HepG2 (cell line): ENCODE measurements at regions not wholly inside any gene's neighbourhood (a gene's known extent, or its start where the extent isn't known, plus 50 kb on each side); places are given as distances from the start of the nearest gene placed in this dataset.

Source experiments
- ATAC-seq: fragments of 200-7000 bp; cut with Tn5 transposase; 3 replicates; pipeline ENCODE4 v1.9.1; 2020; ENCODE audit warnings: mild to moderate bottlenecking, moderate library complexity
- BruUV-seq: library from RNA; stranded (reverse); fragments of 400-500 nt; replicated peaks from 2 replicates; lab custom pipeline; 2021; lab: Mats Ljungman, UMichigan
- CTCF ChIA-PET: fragments of 300-600 bp; formaldehyde crosslinking; extraction: SDS; loops from one replicate; lab custom pipeline; 2021; ENCODE audit warnings: low total read pairs, inconsistent platforms, low intra/inter-chr PET ratio; lab: Yijun Ruan, JAX
- POLR2A ChIA-PET: fragments of 350-600 bp; sonication (Branson Sonifier 250); formaldehyde crosslinking; loops from one replicate; lab custom pipeline; 2020; ENCODE audit warnings: antibody characterized with exemption, inconsistent platforms; lab: Yijun Ruan, JAX
- DNase-seq: peaks from one replicate; pipeline ENCODE4 v3.0.0-alpha.2; 2015; ENCODE audit warnings: low spot score
- FAIRE-seq: peaks from 3 replicates; lab custom pipeline; 2011; peaks lifted over from hg19 to GRCh38; lab: Jason Lieb, UNC
- H2AFZ ChIP-seq: one replicate; pipeline ENCODE4 v1.6.1; 2011; ENCODE audit warnings: low read length, inconsistent platforms
- H3K27ac ChIP-seq: fragments of 300-600 bp; 3 replicates; pipeline ENCODE4 v1.8.0; 2011; ENCODE audit warnings: mixed run types, mild to moderate bottlenecking, mixed read lengths, low read length, inconsistent platforms; ENCODE audit not compliant: insufficient read depth; ENCODE audit errors: extremely low read length
- H3K27me3 ChIP-seq, 2 experiments: fragments of 200-600 bp in 1 of 2; 2 replicates in 1 of 2; 3 replicates in 1 of 2; pipeline versions ENCODE4 v1.6.0 to v1.8.0; 2011; ENCODE audit warnings: low read length in 2 of 2, mild to moderate bottlenecking in 2 of 2, moderate library complexity in 2 of 2, inconsistent platforms in 1 of 2; ENCODE audit not compliant: insufficient read depth in 2 of 2, control insufficient read depth in 1 of 2
- H3K36me3 ChIP-seq, 2 experiments: fragments of 200-600 bp in 1 of 2; replicated peaks in 1 of 2; 2 replicates in 1 of 2; 3 replicates in 1 of 2; pipeline versions ENCODE4 v1.5.1 to v1.8.0; 2011; ENCODE audit warnings: low read length in 2 of 2, inconsistent platforms in 1 of 2; ENCODE audit not compliant: insufficient read depth in 2 of 2, control insufficient read depth in 1 of 2
- H3K4me1 ChIP-seq: 2 replicates; pipeline ENCODE4 v1.5.1; 2012; ENCODE audit warnings: low read length, inconsistent platforms; ENCODE audit not compliant: insufficient read depth
- H3K4me2 ChIP-seq: 2 replicates; pipeline ENCODE4 v1.6.0; 2011; ENCODE audit warnings: low read depth, low read length, inconsistent platforms
- H3K4me3 ChIP-seq, 3 experiments: fragments of 200-600 bp in 1 of 3; sonication (generic), shearing (Covaris generic) in 1 of 3; replicated peaks in 1 of 3; 2 replicates each; pipeline ENCODE4 v1.5.1; 2011 to 2016; ENCODE audit warnings: low read length in 3 of 3, inconsistent platforms in 2 of 3, low read depth in 2 of 3, mild to moderate bottlenecking in 2 of 3, control low read depth in 1 of 3, mixed read lengths in 1 of 3; ENCODE audit not compliant: insufficient read depth in 1 of 3
- H3K79me2 ChIP-seq: one replicate; pipeline ENCODE4 v1.6.1; 2011; ENCODE audit warnings: low read length, inconsistent platforms; ENCODE audit not compliant: insufficient read depth
- H3K9ac ChIP-seq: 2 replicates; pipeline ENCODE4 v1.6.0; 2011; ENCODE audit warnings: mild to moderate bottlenecking, low read depth, low read length, inconsistent platforms; ENCODE audit not compliant: insufficient read depth
- H3K9me3 ChIP-seq: 2 replicates; pipeline ENCODE4 v1.5.1; 2012; ENCODE audit warnings: mild to moderate bottlenecking, low read length
- H4K20me1 ChIP-seq: 2 replicates; pipeline ENCODE4 v1.6.0; 2011; ENCODE audit warnings: inconsistent platforms, mild to moderate bottlenecking, low read length, moderate library complexity; ENCODE audit not compliant: insufficient read depth
- ARHGAP35 ChIP-seq: sonication (generic); formaldehyde crosslinking; IDR thresholded peaks from 2 replicates; pipeline ENCODE4 v1.9.0; 2022; ENCODE audit warnings: mild to moderate bottlenecking, inconsistent platforms, moderate library complexity, missing genetic modification reagents, borderline replicate concordance
- ATF7 ChIP-seq, 2 experiments: fragments of 450-650 bp in 1 of 2; sonication (generic) in 1 of 2; formaldehyde crosslinking in 1 of 2; IDR thresholded peaks; 2 replicates each; pipeline versions ENCODE4 v1.4.0 to v1.6.1; 2016 to 2020; ENCODE audit warnings: antibody characterized with exemption in 1 of 2, mild to moderate bottlenecking in 1 of 2, missing genetic modification reagents in 1 of 2
- EZH2 ChIP-seq: conservative IDR thresholded peaks from 2 replicates; pipeline ENCODE4 v1.6.1; 2012; ENCODE audit warnings: mild to moderate bottlenecking, low read depth, low read length, moderate library complexity
- MED13 ChIP-seq: sonication (generic); formaldehyde crosslinking; IDR thresholded peaks from 2 replicates; pipeline ENCODE4 v1.5.0; 2020; ENCODE audit warnings: missing genetic modification reagents
- NONO ChIP-seq, 2 experiments: fragments of 450-650 bp in 1 of 2; sonication (generic) in 1 of 2; formaldehyde crosslinking in 1 of 2; IDR thresholded peaks in 1 of 2; conservative IDR thresholded peaks in 1 of 2; 2 replicates each; pipeline versions ENCODE4 v1.6.1 to v1.8.0; 2017 to 2022; ENCODE audit warnings: mild to moderate bottlenecking in 1 of 2, missing genetic modification reagents in 1 of 2, moderate library complexity in 1 of 2
- SETDB1 ChIP-seq: sonication (generic); formaldehyde crosslinking; IDR thresholded peaks from 2 replicates; pipeline ENCODE4 v1.5.1; 2020; ENCODE audit warnings: missing genetic modification reagents, mild to moderate bottlenecking, borderline replicate concordance
- SMAD1 ChIP-seq: sonication (generic); formaldehyde crosslinking; IDR thresholded peaks from 2 replicates; pipeline ENCODE4 v1.4.0; 2020; ENCODE audit warnings: missing genetic modification reagents, low read depth, mild to moderate bottlenecking, borderline replicate concordance
- SRSF1 ChIP-seq: fragments of 200-400 bp; formaldehyde crosslinking; optimal IDR thresholded peaks from 2 replicates; pipeline ENCODE3; 2017; ENCODE audit warnings: mild to moderate bottlenecking, low read depth, low read length, moderate library complexity
- SSRP1 ChIP-seq: IDR thresholded peaks from 2 replicates; pipeline ENCODE4 v1.6.1; 2016; ENCODE audit warnings: control low read depth
- ZMYM4 ChIP-seq: sonication (generic); formaldehyde crosslinking; IDR thresholded peaks from 2 replicates; pipeline ENCODE4 v1.8.1; 2023; ENCODE audit warnings: mild to moderate bottlenecking, missing genetic modification reagents
- ZNF230 ChIP-seq: sonication (generic); formaldehyde crosslinking; IDR thresholded peaks from 2 replicates; pipeline ENCODE4 v1.4.0; 2020; ENCODE audit warnings: mild to moderate bottlenecking, missing genetic modification reagents
- ZNF44 ChIP-seq: sonication (generic); formaldehyde crosslinking; IDR thresholded peaks from 2 replicates; pipeline ENCODE4 v1.5.1; 2020; ENCODE audit warnings: mild to moderate bottlenecking, missing genetic modification reagents
- ZNF7 ChIP-seq: IDR thresholded peaks from 2 replicates; pipeline ENCODE4 v1.6.1; 2016; ENCODE audit warnings: missing biosample characterization, missing genetic modification reagents
- WGBS: methylation state at CpG from one replicate; pipeline ENCODE4 v1.1.6; 2017; ENCODE audit warnings: low lambda C conversion rate; 5-methylcytosine and 5-hydroxymethylcytosine counted together
- in situ Hi-C: cut with HindIII; loops from 2 replicates; pipeline ENCODE4 v1.10.0; 2017; ENCODE audit warnings: low pct_unique_long_range_greater_than_20kb; ENCODE audit not compliant: extremely low pct_ligation_motif_present
- intact Hi-C: fragments of 100-400 bp; cut with micrococcal nuclease; formaldehyde crosslinking; loops from one replicate; pipeline ENCODE4 v1.10.0; 2022; ENCODE audit not compliant: unreplicated experiment
- TF ChIP-seq, protein P1 (sequence below): sonication (generic); formaldehyde crosslinking; IDR thresholded peaks from 2 replicates; pipeline ENCODE4 v1.5.1; 2020; ENCODE audit warnings: mild to moderate bottlenecking, missing genetic modification reagents, borderline replicate concordance
- TF ChIP-seq, protein P2 (sequence below): sonication (generic); formaldehyde crosslinking; IDR thresholded peaks from 2 replicates; pipeline ENCODE4 v1.4.0; 2020; ENCODE audit warnings: low read depth, mild to moderate bottlenecking, missing genetic modification reagents
- TF ChIP-seq, protein P3 (sequence below): IDR thresholded peaks from 2 replicates; pipeline ENCODE4 v1.6.1; 2016; ENCODE audit warnings: missing biosample characterization, missing genetic modification reagents, low read depth
- TF ChIP-seq, protein P4 (sequence below): IDR thresholded peaks from 2 replicates; pipeline ENCODE4 v1.6.1; 2012; ENCODE audit warnings: low read length, improper control_type of control experiment

DNA sequence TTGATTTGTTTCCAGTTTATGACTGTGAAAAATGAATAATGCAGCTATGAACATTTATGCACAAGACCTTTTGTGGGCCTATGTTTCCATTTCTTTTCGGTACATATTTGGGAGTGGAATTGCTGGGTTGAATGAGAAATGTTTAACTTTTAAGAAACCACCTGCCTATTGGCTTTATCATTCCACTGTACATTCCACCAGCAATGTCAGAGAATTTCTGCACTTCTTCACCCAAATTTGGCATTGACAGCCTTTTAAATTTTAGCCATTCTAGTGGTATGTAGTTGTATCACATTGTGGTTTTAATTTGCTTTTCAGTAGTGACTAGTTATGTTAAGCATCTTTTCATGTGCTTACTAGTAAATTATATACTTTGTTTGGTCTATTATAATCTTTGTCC is 317.0 kb upstream of the TMTC1 start:
- no peak overlapping the region for H3K4me2 ChIP-seq
- H3K27me3 ChIP-seq = no peaks in the 10 kb centered on the region
- no peaks in the 10 kb centered on the region for H3K9me3 ChIP-seq
- no peak overlapping the region for H3K9ac ChIP-seq
- H2AFZ ChIP-seq = no peak overlapping the region
- intact Hi-C loops (no loop called here), in situ Hi-C loops (no loop called here)
- no peak for TF ChIP-seq EZH2
- no peak for TF ChIP-seq ARHGAP35 (CRISPR knock-in tag)
- no peak for TF ChIP-seq NONO (IDR thresholded peaks at IDR 0.05)
- no peak for TF ChIP-seq NONO (CRISPR knock-in tag; conservative IDR thresholded peaks at IDR 0.05)
- TF ChIP-seq, protein P1, sequence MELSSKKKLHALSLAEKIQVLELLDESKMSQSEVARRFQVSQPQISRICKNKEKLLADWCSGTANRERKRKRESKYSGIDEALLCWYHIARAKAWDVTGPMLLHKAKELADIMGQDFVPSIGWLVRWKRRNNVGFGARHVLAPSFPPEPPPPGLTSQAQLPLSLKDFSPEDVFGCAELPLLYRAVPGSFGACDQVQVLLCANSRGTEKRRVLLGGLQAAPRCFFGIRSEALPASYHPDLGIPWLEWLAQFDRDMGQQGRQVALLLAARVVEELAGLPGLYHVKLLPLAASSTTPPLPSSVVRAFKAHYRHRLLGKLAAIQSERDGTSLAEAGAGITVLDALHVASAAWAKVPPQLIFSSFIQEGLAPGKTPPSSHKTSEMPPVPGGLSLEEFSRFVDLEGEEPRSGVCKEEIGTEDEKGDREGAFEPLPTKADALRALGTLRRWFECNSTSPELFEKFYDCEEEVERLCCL (CRISPR knock-in tag) = no peak
- TF ChIP-seq, protein P2, sequence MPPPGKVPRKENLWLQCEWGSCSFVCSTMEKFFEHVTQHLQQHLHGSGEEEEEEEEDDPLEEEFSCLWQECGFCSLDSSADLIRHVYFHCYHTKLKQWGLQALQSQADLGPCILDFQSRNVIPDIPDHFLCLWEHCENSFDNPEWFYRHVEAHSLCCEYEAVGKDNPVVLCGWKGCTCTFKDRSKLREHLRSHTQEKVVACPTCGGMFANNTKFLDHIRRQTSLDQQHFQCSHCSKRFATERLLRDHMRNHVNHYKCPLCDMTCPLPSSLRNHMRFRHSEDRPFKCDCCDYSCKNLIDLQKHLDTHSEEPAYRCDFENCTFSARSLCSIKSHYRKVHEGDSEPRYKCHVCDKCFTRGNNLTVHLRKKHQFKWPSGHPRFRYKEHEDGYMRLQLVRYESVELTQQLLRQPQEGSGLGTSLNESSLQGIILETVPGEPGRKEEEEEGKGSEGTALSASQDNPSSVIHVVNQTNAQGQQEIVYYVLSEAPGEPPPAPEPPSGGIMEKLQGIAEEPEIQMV (CRISPR knock-in tag) = no peak
- TF ChIP-seq MED13 (CRISPR knock-in tag) = no peak
- TF ChIP-seq, protein P3, sequence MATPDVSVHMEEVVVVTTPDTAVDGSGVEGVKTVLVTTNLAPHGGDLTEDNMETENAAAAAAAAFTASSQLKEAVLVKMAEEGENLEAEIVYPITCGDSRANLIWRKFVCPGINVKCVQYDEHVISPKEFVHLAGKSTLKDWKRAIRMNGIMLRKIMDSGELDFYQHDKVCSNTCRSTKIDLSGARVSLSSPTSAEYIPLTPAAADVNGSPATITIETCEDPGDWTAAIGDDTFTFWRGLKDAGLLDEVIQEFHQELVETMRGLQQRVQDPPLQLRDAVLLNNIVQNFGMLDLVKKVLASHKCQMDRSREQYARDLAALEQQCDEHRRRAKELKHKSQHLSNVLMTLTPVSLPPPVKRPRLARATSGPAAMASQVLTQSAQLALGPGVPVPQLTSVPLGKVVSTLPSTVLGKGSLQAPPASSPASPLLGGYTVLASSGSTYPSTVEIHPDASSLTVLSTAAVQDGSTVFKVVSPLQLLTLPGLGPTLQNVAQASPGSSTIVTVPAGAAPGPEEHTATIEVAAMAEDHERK (CRISPR knock-in tag) = no peak
- TF ChIP-seq ATF7 (IDR thresholded peaks at IDR 0.05) = no peak
- no peak for TF ChIP-seq ATF7 (CRISPR knock-in tag; IDR thresholded peaks at IDR 0.05)
- no peak for TF ChIP-seq ZNF230 (CRISPR knock-in tag)
- no peak for TF ChIP-seq SMAD1 (CRISPR knock-in tag)
- TF ChIP-seq, protein P4, sequence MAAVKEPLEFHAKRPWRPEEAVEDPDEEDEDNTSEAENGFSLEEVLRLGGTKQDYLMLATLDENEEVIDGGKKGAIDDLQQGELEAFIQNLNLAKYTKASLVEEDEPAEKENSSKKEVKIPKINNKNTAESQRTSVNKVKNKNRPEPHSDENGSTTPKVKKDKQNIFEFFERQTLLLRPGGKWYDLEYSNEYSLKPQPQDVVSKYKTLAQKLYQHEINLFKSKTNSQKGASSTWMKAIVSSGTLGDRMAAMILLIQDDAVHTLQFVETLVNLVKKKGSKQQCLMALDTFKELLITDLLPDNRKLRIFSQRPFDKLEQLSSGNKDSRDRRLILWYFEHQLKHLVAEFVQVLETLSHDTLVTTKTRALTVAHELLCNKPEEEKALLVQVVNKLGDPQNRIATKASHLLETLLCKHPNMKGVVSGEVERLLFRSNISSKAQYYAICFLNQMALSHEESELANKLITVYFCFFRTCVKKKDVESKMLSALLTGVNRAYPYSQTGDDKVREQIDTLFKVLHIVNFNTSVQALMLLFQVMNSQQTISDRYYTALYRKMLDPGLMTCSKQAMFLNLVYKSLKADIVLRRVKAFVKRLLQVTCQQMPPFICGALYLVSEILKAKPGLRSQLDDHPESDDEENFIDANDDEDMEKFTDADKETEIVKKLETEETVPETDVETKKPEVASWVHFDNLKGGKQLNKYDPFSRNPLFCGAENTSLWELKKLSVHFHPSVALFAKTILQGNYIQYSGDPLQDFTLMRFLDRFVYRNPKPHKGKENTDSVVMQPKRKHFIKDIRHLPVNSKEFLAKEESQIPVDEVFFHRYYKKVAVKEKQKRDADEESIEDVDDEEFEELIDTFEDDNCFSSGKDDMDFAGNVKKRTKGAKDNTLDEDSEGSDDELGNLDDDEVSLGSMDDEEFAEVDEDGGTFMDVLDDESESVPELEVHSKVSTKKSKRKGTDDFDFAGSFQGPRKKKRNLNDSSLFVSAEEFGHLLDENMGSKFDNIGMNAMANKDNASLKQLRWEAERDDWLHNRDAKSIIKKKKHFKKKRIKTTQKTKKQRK = no peak
- no peak for TF ChIP-seq ZNF7 (CRISPR knock-in tag)
- TF ChIP-seq ZNF44 = no peak
- TF ChIP-seq SSRP1 (CRISPR knock-in tag) = no peak
- no peak for TF ChIP-seq ZMYM4 (CRISPR knock-in tag)
- no peak for TF ChIP-seq SRSF1
- TF ChIP-seq SETDB1 (CRISPR knock-in tag) = no peak
- no peaks in the 10 kb centered on the region for H3K4me1 ChIP-seq
- BruUV-seq = no TSS peak
- no peaks in the 10 kb centered on the region for H3K36me3 ChIP-seq
- DNase-seq (no peak), ATAC-seq (no peak), FAIRE-seq (no peak)
- WGBS = 42% methylated on average over 1 of the region's 1 CpG
- ChIA-PET POLR2A (no interaction called here), CTCF (no interaction called here)
- no peak overlapping the region for H3K4me3 ChIP-seq
- no peak overlapping the region for H3K27ac ChIP-seq
- no peaks in the 10 kb centered on the region for H3K79me2 ChIP-seq
- no peaks in the 10 kb centered on the region for H4K20me1 ChIP-seq
